ENCODE measurements at regions not wholly inside any gene's neighbourhood (a gene's known extent, or its start where the extent isn't known, plus 50 kb on each side); places are given as distances from the start of the nearest gene placed in this dataset.

GRCh38 chr3:30271781-30272180 is 334.6 kb upstream of the TGFBR2 start:
- no peaks in the 10 kb centered on the region for H3K9me2 ChIP-seq (replicated peaks; ENCODE audit: insufficient read depth, low read length)
- no peaks in the 10 kb centered on the region for H3K36me3 ChIP-seq (ENCODE audit: insufficient read depth, low read length)
- no peak overlapping the region for H3K4me2 ChIP-seq (ENCODE audit: low read depth, low read length, poor library complexity, severe bottlenecking)
- H4K20me1 ChIP-seq (ENCODE audit: insufficient read depth, low read depth, low read length): no peaks in the 10 kb centered on the region
- no peaks in the 10 kb centered on the region for H3K27me3 ChIP-seq (ENCODE audit: low read length)
- no peaks in the 10 kb centered on the region for H3K79me2 ChIP-seq (ENCODE audit: low read length)
- no peak overlapping the region for H3K27ac ChIP-seq (ENCODE audit: low read length)
- no peaks in the 10 kb centered on the region for H3K4me1 ChIP-seq (ENCODE audit: low read length)
- no peak for DNase-seq
- H3K9me3 ChIP-seq (ENCODE audit: low read length): peaks cover 3% of the 10 kb centered on the region
- no peak overlapping the region for H2AFZ ChIP-seq (ENCODE audit: low read length)
- no peak overlapping the region for H3K9ac ChIP-seq (ENCODE audit: low read length)
- no peak overlapping the region for H3K4me3 ChIP-seq (ENCODE audit: low read length)

- H3K4me1 ChIP-seq (ENCODE audit: low read length): no peaks in the 10 kb centered on the region
- H3K9me3 ChIP-seq (ENCODE audit: low read length): peaks cover 6% of the 10 kb centered on the region
- H4K20me1 ChIP-seq (ENCODE audit: insufficient read depth, low read depth, low read length): no peaks in the 10 kb centered on the region
- H3K27me3 ChIP-seq (ENCODE audit: low read length): no peaks in the 10 kb centered on the region
- H3K9me2 ChIP-seq (replicated peaks; ENCODE audit: insufficient read depth, low read length): no peaks in the 10 kb centered on the region
- no peak overlapping the region for H3K4me3 ChIP-seq (ENCODE audit: low read length)
- H3K4me2 ChIP-seq (ENCODE audit: low read depth, low read length, poor library complexity, severe bottlenecking): no peak overlapping the region
- H2AFZ ChIP-seq (ENCODE audit: low read length): no peak overlapping the region
- H3K79me2 ChIP-seq (ENCODE audit: low read length): no peaks in the 10 kb centered on the region
- H3K36me3 ChIP-seq (ENCODE audit: insufficient read depth, low read length): no peaks in the 10 kb centered on the region
- no peak for DNase-seq
- H3K9ac ChIP-seq (ENCODE audit: low read length): no peak overlapping the region
- H3K27ac ChIP-seq (ENCODE audit: low read length): no peak overlapping the region
Observed at GRCh38 chr3:30273304-30274072, 332.9 kb upstream of the TGFBR2 start.

GRCh38 chr3:30277494-30277893 is 328.9 kb upstream of the TGFBR2 start:
- no peak overlapping the region for H3K4me3 ChIP-seq (ENCODE audit: low read length)
- no peaks in the 10 kb centered on the region for H3K9me2 ChIP-seq (replicated peaks; ENCODE audit: insufficient read depth, low read length)

GRCh38 chr3:30281526-30281925 is 324.9 kb upstream of the TGFBR2 start:
- Histone ChIP-seq H3K9me3 (ENCODE audit: low read length) (0 out of 2 replicates have a peak, but pooled peaks cover 6% of the 10 kb centered on the region), H3K4me1 (ENCODE audit: low read length) (no peaks in the 10 kb centered on the region), H2AFZ (ENCODE audit: low read length) (no peak overlapping the region), H3K4me3 (ENCODE audit: low read length) (no peak overlapping the region), H3K9me2 (replicated peaks; ENCODE audit: insufficient read depth, low read length) (no peaks in the 10 kb centered on the region), H3K36me3 (ENCODE audit: insufficient read depth, low read length) (no peaks in the 10 kb centered on the region), H3K4me2 (ENCODE audit: low read depth, low read length, poor library complexity, severe bottlenecking) (no peak overlapping the region), H3K27ac (ENCODE audit: low read length) (no peak overlapping the region), H3K9ac (ENCODE audit: low read length) (no peak overlapping the region), H4K20me1 (ENCODE audit: insufficient read depth, low read depth, low read length) (no peaks in the 10 kb centered on the region), H3K27me3 (ENCODE audit: low read length) (no peaks in the 10 kb centered on the region), H3K79me2 (ENCODE audit: low read length) (no peaks in the 10 kb centered on the region)
- DNase-seq: no peak

More at GRCh38 chr3:30277494-30277893, 328.9 kb upstream of the TGFBR2 start:
- Histone ChIP-seq H3K27ac (ENCODE audit: low read length) (no peak overlapping the region), H3K27me3 (ENCODE audit: low read length) (no peaks in the 10 kb centered on the region), H3K79me2 (ENCODE audit: low read length) (no peaks in the 10 kb centered on the region), H3K9me3 (ENCODE audit: low read length) (peaks cover 3% of the 10 kb centered on the region; the same call in 1 of the 2 replicates), H3K36me3 (ENCODE audit: insufficient read depth, low read length) (no peaks in the 10 kb centered on the region), H3K4me2 (ENCODE audit: low read depth, low read length, poor library complexity, severe bottlenecking) (no peak overlapping the region), H3K4me1 (ENCODE audit: low read length) (no peaks in the 10 kb centered on the region), H4K20me1 (ENCODE audit: insufficient read depth, low read depth, low read length) (no peaks in the 10 kb centered on the region), H3K9ac (ENCODE audit: low read length) (no peak overlapping the region), H2AFZ (ENCODE audit: low read length) (no peak overlapping the region)
- DNase-seq: no peak

- Histone ChIP-seq H3K27me3 (ENCODE audit: low read length) (no peaks in the 10 kb centered on the region), H3K27ac (ENCODE audit: low read length) (no peak overlapping the region), H3K4me3 (ENCODE audit: low read length) (no peak overlapping the region), H3K9me3 (ENCODE audit: low read length) (0 out of 2 replicates have a peak, but pooled peaks cover 6% of the 10 kb centered on the region), H3K4me2 (ENCODE audit: low read depth, low read length, poor library complexity, severe bottlenecking) (no peak overlapping the region), H3K4me1 (ENCODE audit: low read length) (no peaks in the 10 kb centered on the region), H3K9me2 (replicated peaks; ENCODE audit: insufficient read depth, low read length) (no peaks in the 10 kb centered on the region), H4K20me1 (ENCODE audit: insufficient read depth, low read depth, low read length) (no peaks in the 10 kb centered on the region), H2AFZ (ENCODE audit: low read length) (no peak overlapping the region), H3K79me2 (ENCODE audit: low read length) (no peaks in the 10 kb centered on the region), H3K9ac (ENCODE audit: low read length) (no peak overlapping the region), H3K36me3 (ENCODE audit: insufficient read depth, low read length) (no peaks in the 10 kb centered on the region)
- no peak for DNase-seq
Observed at GRCh38 chr3:30282154-30282696, 324.2 kb upstream of the TGFBR2 start.

- no peaks in the 10 kb centered on the region for H3K79me2 ChIP-seq (ENCODE audit: low read length)
- no peak overlapping the region for H3K4me2 ChIP-seq (ENCODE audit: low read depth, low read length, poor library complexity, severe bottlenecking)
- no peak overlapping the region for H2AFZ ChIP-seq (ENCODE audit: low read length)
- no peaks in the 10 kb centered on the region for H3K36me3 ChIP-seq (ENCODE audit: insufficient read depth, low read length)
- H3K9ac ChIP-seq (ENCODE audit: low read length): no peak overlapping the region
- H3K4me3 ChIP-seq (ENCODE audit: low read length): no peak overlapping the region
- 0 out of 2 replicates have a peak, but pooled peaks cover 3% of the 10 kb centered on the region for H3K9me3 ChIP-seq (ENCODE audit: low read length)
- no peaks in the 10 kb centered on the region for H4K20me1 ChIP-seq (ENCODE audit: insufficient read depth, low read depth, low read length)
- no peaks in the 10 kb centered on the region for H3K4me1 ChIP-seq (ENCODE audit: low read length)
- no peaks in the 10 kb centered on the region for H3K27me3 ChIP-seq (ENCODE audit: low read length)
- H3K27ac ChIP-seq (ENCODE audit: low read length): no peak overlapping the region
- no peaks in the 10 kb centered on the region for H3K9me2 ChIP-seq (replicated peaks; ENCODE audit: insufficient read depth, low read length)
- no peak for DNase-seq
Observed at GRCh38 chr3:30285188-30286006, 321.0 kb upstream of the TGFBR2 start.

GRCh38 chr3:30286007-30286669 is 320.3 kb upstream of the TGFBR2 start:
- Histone ChIP-seq H3K9me3 (ENCODE audit: low read length) (peaks cover 3% of the 10 kb centered on the region; the same call in 1 of the 2 replicates), H3K4me2 (ENCODE audit: low read depth, low read length, poor library complexity, severe bottlenecking) (no peak overlapping the region), H3K79me2 (ENCODE audit: low read length) (no peaks in the 10 kb centered on the region), H3K9ac (ENCODE audit: low read length) (no peak overlapping the region), H3K9me2 (replicated peaks; ENCODE audit: insufficient read depth, low read length) (no peaks in the 10 kb centered on the region), H3K4me1 (ENCODE audit: low read length) (no peaks in the 10 kb centered on the region), H3K27me3 (ENCODE audit: low read length) (no peaks in the 10 kb centered on the region), H4K20me1 (ENCODE audit: insufficient read depth, low read depth, low read length) (no peaks in the 10 kb centered on the region), H2AFZ (ENCODE audit: low read length) (no peak overlapping the region), H3K36me3 (ENCODE audit: insufficient read depth, low read length) (no peaks in the 10 kb centered on the region), H3K4me3 (ENCODE audit: low read length) (no peak overlapping the region), H3K27ac (ENCODE audit: low read length) (no peak overlapping the region)
- no peak for DNase-seq

DNA sequence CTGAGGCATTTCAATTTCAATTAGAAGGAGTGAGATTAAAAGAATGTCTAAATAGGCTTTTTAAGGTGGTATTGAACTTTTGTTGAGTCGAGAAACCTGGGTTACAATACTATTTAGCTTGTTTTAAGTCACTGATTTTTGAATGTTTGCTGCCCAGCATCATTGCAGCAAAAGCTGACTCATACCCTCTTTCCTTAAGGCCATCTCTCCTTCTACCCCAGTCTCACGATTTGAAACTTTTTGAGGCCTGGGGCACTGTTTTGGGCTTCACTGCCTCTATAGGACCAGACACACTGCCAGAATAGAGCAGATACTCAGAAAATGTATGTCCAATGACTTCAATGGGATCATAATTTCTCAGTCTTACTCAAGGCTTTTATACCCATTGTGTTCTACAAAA is 319.6 kb upstream of the TGFBR2 start:
- no peaks in the 10 kb centered on the region for H3K79me2 ChIP-seq (ENCODE audit: low read length)
- no peak overlapping the region for H3K9ac ChIP-seq (ENCODE audit: low read length)
- H3K4me1 ChIP-seq (ENCODE audit: low read length): no peaks in the 10 kb centered on the region
- H4K20me1 ChIP-seq (ENCODE audit: insufficient read depth, low read depth, low read length): no peaks in the 10 kb centered on the region
- DNase-seq: no peak
- no peak overlapping the region for H3K27ac ChIP-seq (ENCODE audit: low read length)
- H3K9me2 ChIP-seq (replicated peaks; ENCODE audit: insufficient read depth, low read length): no peaks in the 10 kb centered on the region
- H3K27me3 ChIP-seq (ENCODE audit: low read length): no peaks in the 10 kb centered on the region
- no peak overlapping the region for H3K4me3 ChIP-seq (ENCODE audit: low read length)
- H3K36me3 ChIP-seq (ENCODE audit: insufficient read depth, low read length): no peaks in the 10 kb centered on the region
- H2AFZ ChIP-seq (ENCODE audit: low read length): no peak overlapping the region
- H3K4me2 ChIP-seq (ENCODE audit: low read depth, low read length, poor library complexity, severe bottlenecking): no peak overlapping the region
- H3K9me3 ChIP-seq (ENCODE audit: low read length): peaks cover 3% of the 10 kb centered on the region; the same call in 1 of the 2 replicates
